Activated CD8-positive, alpha-beta T cell treated with anti-CD3 and anti-CD28 coated beads, Interleukin-2, amount 10 ng/mL, durations not matched to agents 7 days and 5 days (primary cell): ENCODE measurements at regions not wholly inside any gene's neighbourhood (a gene's known extent, or its start where the extent isn't known, plus 50 kb on each side); places are given as distances from the start of the nearest gene placed in this dataset.

Experiments used
- ATAC-seq: fragments of 150-1000 bp; cut with Tn5 transposase; one replicate; pipeline ENCODE4 v1.10.0; 2021; ENCODE audit warnings: moderate library complexity
- CTCF ChIA-PET: fragments of 350-600 bp; sonication (Branson Sonifier 250); formaldehyde crosslinking; loops from one replicate; lab custom pipeline; 2021; ENCODE audit warnings: antibody characterized with exemption; lab: Charles Lee
- POLR2A ChIA-PET: fragments of 350-600 bp; sonication (Branson Sonifier 250); formaldehyde crosslinking; loops from one replicate; lab custom pipeline; 2021; ENCODE audit warnings: antibody characterized with exemption; lab: Charles Lee
- DNase-seq: peaks from one replicate; pipeline ENCODE4 v3.0.0-alpha.2; 2020
- H3K27ac Mint-ChIP-seq: one replicate; pipeline ENCODE4 v1.8.0; 2021; ENCODE audit warnings: mild to moderate bottlenecking, mixed read lengths
- H3K27me3 Mint-ChIP-seq: one replicate; pipeline ENCODE4 v1.8.0; 2021; ENCODE audit warnings: low read depth, mixed read lengths
- H3K36me3 Mint-ChIP-seq: one replicate; pipeline ENCODE4 v1.8.0; 2021; ENCODE audit warnings: low read depth, mixed read lengths
- H3K4me1 Mint-ChIP-seq: one replicate; pipeline ENCODE4 v1.8.0; 2021; ENCODE audit warnings: low read depth, mixed read lengths
- H3K4me3 Mint-ChIP-seq: one replicate; pipeline ENCODE4 v1.8.0; 2021; ENCODE audit warnings: mild to moderate bottlenecking, mixed read lengths
- H3K9me3 Mint-ChIP-seq: one replicate; pipeline ENCODE4 v1.8.0; 2022; ENCODE audit warnings: mixed read lengths; ENCODE audit not compliant: insufficient read depth

DNA sequence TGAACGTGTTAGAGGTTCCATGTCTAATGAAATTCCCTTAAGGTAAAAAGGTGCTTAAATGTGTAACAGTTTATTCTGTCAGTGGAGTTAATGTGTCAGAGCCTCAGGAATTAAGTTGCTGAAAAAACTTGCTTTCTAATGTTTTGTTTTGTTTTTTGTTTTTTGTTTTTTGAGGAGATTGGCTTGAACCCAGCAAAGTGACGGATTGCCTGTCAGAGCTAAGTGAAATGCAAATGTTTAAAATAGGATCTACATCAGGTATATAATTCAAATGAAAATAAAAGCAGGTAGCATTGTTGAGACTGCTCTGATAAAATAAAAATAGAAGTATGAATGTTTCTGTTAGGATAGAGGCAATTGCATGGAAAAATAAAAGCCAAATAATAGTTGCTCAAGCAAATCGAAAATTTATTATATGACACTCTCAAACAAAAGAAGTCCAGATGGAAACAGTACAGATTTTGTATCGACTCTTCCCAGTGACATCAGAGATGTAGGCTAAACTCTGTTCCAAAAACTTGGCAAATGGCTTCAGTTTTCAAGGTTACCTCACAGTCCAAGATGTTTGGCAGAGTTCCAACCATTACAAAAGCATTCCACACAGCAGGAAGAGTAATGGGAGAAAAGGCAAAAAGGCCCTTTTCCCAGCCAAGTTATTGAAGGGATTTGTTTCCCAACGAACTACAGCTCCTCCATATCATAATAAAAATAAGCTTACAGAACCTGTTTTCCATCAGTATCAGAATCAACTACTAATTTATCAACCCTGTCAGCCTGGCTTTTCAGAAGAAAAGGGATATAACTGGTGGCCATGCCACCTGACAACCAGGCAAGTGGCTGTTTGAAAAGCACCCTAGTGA is 291.0 kb downstream of the TBL1XR1 start:
- Mint-ChIP-seq H3K27ac (no peak overlapping the region), H3K4me3 (no peak overlapping the region), H3K36me3 (no peaks in the 10 kb centered on the region), H3K9me3 (no peaks in the 10 kb centered on the region), H3K4me1 (no peaks in the 10 kb centered on the region), H3K27me3 (no peaks in the 10 kb centered on the region)
- no peak for DNase-seq
- POLR2A ChIA-PET, result no interaction called here
- no peak for ATAC-seq
- CTCF ChIA-PET, result no interaction called here

DNA sequence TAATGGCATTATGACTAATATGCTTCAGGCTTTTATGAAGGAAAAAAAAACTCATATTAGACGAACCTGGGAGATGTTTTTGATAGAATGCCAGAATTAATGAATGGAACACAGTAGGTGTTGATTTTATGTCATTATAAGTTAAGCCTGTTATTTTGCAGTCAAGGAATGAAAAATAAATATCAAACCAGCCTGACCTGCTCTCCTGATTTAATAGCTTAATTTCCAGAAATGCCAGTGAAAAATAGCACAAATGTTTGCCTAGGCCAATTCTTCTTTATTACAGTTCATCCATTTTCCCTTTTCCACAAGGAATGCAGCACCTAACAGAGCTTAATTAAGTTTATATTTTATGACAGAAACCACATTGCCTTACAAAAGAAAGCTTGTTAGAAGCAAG is 292.0 kb downstream of the TBL1XR1 start:
- Mint-ChIP-seq H3K4me3 (no peak overlapping the region), H3K36me3 (no peaks in the 10 kb centered on the region), H3K27me3 (no peaks in the 10 kb centered on the region), H3K27ac (no peak overlapping the region), H3K9me3 (no peaks in the 10 kb centered on the region), H3K4me1 (no peaks in the 10 kb centered on the region)
- CTCF ChIA-PET, result no interaction called here
- DNase-seq, result no peak
- ATAC-seq, result no peak
- POLR2A ChIA-PET, result no interaction called here

GRCh38 chr3:176904506-176904905 is 292.8 kb downstream of the TBL1XR1 start:
- ATAC-seq (no peak), DNase-seq (no peak)
- Mint-ChIP-seq H3K27ac (no peak overlapping the region), H3K4me1 (no peaks in the 10 kb centered on the region), H3K27me3 (no peaks in the 10 kb centered on the region), H3K36me3 (no peaks in the 10 kb centered on the region), H3K4me3 (no peak overlapping the region), H3K9me3 (no peaks in the 10 kb centered on the region)
- ChIA-PET CTCF (no interaction called here), POLR2A (no interaction called here)

DNA sequence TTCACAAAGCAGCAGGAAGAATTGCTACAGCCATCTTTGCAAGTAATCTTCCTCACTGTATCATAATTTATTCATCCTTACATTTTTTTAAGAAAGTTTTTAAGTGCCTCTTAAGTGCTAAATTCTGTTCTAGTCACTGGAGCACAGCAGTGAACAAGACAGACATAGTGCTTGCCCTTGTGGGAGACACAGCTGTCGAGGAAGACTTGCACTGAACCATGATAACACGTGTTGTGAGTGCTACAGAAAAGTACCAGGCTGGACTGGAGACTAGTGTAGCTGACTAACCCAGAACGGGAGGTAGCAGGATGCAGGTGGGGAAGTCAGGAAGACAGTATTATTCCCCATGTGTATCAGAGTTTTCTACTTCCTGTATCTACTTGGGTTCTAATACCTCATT is 300.6 kb downstream of the TBL1XR1 start:
- ATAC-seq (no peak), DNase-seq (no peak)
- POLR2A ChIA-PET, result no interaction called here
- Mint-ChIP-seq H3K4me1 (no peaks in the 10 kb centered on the region), H3K36me3 (no peaks in the 10 kb centered on the region), H3K27me3 (peaks cover 4% of the 10 kb centered on the region), H3K4me3 (no peak overlapping the region), H3K27ac (no peak overlapping the region), H3K9me3 (no peaks in the 10 kb centered on the region)
- CTCF ChIA-PET, result no interaction called here

DNA sequence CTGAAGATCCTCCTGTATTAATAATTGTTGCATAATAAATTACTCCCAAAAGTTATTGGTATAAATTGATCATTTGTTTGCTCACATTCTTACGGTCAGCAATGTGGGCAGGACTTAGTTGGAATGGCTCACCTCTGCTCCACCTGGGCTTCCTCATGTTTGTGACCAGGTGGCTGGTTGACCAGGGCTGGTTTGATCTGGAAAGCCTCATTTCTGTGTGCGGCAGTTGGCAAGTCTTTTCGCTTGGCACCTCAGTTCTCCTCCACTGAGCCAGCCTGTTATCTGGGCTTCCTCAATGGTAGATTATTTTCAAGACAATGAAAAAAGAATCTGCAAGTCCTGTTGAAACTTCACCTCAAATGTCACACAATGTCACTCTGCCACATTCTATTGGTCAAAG is 301.1 kb downstream of the TBL1XR1 start:
- ChIA-PET POLR2A (no interaction called here), CTCF (no interaction called here)
- H3K9me3 Mint-ChIP-seq, result no peaks in the 10 kb centered on the region
- no peak overlapping the region for H3K27ac Mint-ChIP-seq
- no peaks in the 10 kb centered on the region for H3K36me3 Mint-ChIP-seq
- no peak overlapping the region for H3K4me3 Mint-ChIP-seq
- peaks cover 4% of the 10 kb centered on the region for H3K27me3 Mint-ChIP-seq
- DNase-seq, result no peak
- no peak for ATAC-seq
- no peaks in the 10 kb centered on the region for H3K4me1 Mint-ChIP-seq

DNA sequence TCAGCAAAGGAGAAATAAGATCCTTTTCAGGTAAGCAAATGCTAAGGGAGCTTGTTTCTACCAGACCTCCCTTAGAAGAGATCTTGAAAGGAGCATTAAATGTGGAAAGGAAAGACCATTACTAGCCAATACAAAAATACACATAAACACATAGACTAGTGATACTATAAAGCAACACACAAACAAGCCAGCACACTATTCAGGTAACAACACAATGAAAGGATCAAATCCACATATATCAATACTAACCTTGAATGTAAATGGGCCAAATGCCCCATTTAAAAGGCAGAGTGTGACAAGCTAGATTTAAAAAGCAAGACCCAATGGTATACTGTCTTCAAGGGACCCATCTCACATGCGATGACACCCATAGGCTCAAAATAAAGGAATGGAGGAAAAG is 317.6 kb downstream of the TBL1XR1 start:
- Mint-ChIP-seq H3K27ac (no peak overlapping the region), H3K36me3 (no peaks in the 10 kb centered on the region), H3K4me1 (no peaks in the 10 kb centered on the region), H3K9me3 (no peaks in the 10 kb centered on the region), H3K27me3 (peaks cover 3% of the 10 kb centered on the region), H3K4me3 (no peak overlapping the region)
- CTCF ChIA-PET, result interaction anchor here (0.7 kb wide), 1 partner anchor 59 kb away, joined by 3 read pairs; no protein-coding TSS in a partner anchor
- POLR2A ChIA-PET, result no interaction called here
- no peak for ATAC-seq
- DNase-seq, result no peak

GRCh38 chr3:176873261-176873660 is 324.0 kb downstream of the TBL1XR1 start:
- Mint-ChIP-seq H3K4me3 (no peak overlapping the region), H3K36me3 (no peaks in the 10 kb centered on the region), H3K27me3 (no peaks in the 10 kb centered on the region), H3K9me3 (peaks cover 4% of the 10 kb centered on the region), H3K27ac (no peak overlapping the region), H3K4me1 (peaks cover 3% of the 10 kb centered on the region)
- ChIA-PET CTCF (interaction anchor here (0.6 to 4.4 kb wide), 7 partner anchors 9 to 1936 kb away, joined by 3 to 43 read pairs (median 6); no protein-coding TSS in a partner anchor), POLR2A (interaction anchor here (0.6 kb wide), 1 partner anchor 928 kb away, joined by 3 read pairs; no protein-coding TSS in a partner anchor)
- DNase-seq, result no peak
- ATAC-seq, result no peak

DNA sequence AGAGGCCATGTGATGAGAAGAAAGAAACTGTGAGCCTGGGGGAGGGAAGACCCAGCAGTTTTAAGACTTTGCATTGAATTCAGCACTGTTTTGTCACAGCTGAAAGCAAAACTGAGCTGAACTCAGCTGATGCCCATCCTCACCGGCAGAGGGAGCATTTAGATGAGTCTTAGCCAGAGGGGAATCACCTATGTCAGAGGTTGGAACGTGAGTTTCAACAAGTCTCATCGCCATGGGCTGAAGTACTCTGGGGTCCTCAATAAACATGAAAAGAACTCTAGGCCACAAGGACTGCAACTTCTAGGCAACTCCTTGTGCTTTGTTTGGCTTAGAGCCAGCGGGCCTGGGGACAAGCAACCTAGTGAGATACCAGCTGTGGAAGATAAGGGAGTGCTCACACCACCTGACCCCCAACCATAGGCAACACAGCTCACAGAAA is 324.5 kb downstream of the TBL1XR1 start:
- peaks cover 3% of the 10 kb centered on the region for H3K4me1 Mint-ChIP-seq
- H3K27me3 Mint-ChIP-seq, result no peaks in the 10 kb centered on the region
- H3K9me3 Mint-ChIP-seq, result peaks cover 4% of the 10 kb centered on the region
- POLR2A ChIA-PET, result interaction anchor here (0.6 kb wide), 1 partner anchor 928 kb away, joined by 3 read pairs; no protein-coding TSS in a partner anchor
- H3K27ac Mint-ChIP-seq, result no peak overlapping the region
- CTCF ChIA-PET, result interaction anchor here (0.6 to 4.4 kb wide), 9 partner anchors 9 to 1937 kb away, joined by 3 to 43 read pairs (median 4); no protein-coding TSS in a partner anchor
- no peak overlapping the region for H3K4me3 Mint-ChIP-seq
- ATAC-seq, result peak; percentile 94
- no peaks in the 10 kb centered on the region for H3K36me3 Mint-ChIP-seq
- peak; percentile 69 for DNase-seq

DNA sequence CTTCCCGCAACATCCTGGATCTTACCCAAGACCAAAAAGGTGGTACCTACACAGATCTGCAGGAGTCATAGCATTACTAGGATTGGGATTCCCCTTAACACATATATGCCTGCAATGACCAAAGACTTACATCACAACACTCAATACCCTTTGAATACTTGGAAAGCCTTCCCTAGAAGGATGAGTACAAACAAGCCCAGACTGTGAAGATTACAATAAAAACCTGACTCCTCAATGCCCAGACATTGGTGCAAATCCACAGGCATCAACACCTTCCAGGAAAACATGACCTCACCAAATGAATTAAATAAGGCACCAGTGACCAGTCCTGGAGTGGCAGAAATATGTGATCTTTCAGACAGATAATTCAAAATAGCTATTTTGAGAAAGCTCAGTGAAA is 326.8 kb downstream of the TBL1XR1 start:
- no peaks in the 10 kb centered on the region for H3K27me3 Mint-ChIP-seq
- H3K36me3 Mint-ChIP-seq, result no peaks in the 10 kb centered on the region
- H3K4me3 Mint-ChIP-seq, result no peak overlapping the region
- DNase-seq (no peak), ATAC-seq (no peak)
- no peak overlapping the region for H3K27ac Mint-ChIP-seq
- H3K9me3 Mint-ChIP-seq, result peaks cover 4% of the 10 kb centered on the region
- H3K4me1 Mint-ChIP-seq, result peaks cover 3% of the 10 kb centered on the region
- CTCF ChIA-PET, result interaction anchor here (3.7 kb wide), 1 partner anchor 1515 kb away, joined by 12 read pairs; no protein-coding TSS in a partner anchor
- POLR2A ChIA-PET, result no interaction called here

GRCh38 chr3:176867681-176868663 is 329.3 kb downstream of the TBL1XR1 start:
- ATAC-seq (no peak), DNase-seq (no peak)
- ChIA-PET CTCF (no interaction called here), POLR2A (no interaction called here)
- H3K9me3 Mint-ChIP-seq, result peaks cover 4% of the 10 kb centered on the region
- H3K36me3 Mint-ChIP-seq, result no peaks in the 10 kb centered on the region
- peaks cover 2% of the 10 kb centered on the region for H3K4me1 Mint-ChIP-seq
- no peak overlapping the region for H3K4me3 Mint-ChIP-seq
- H3K27ac Mint-ChIP-seq, result no peak overlapping the region
- H3K27me3 Mint-ChIP-seq, result no peaks in the 10 kb centered on the region

DNA sequence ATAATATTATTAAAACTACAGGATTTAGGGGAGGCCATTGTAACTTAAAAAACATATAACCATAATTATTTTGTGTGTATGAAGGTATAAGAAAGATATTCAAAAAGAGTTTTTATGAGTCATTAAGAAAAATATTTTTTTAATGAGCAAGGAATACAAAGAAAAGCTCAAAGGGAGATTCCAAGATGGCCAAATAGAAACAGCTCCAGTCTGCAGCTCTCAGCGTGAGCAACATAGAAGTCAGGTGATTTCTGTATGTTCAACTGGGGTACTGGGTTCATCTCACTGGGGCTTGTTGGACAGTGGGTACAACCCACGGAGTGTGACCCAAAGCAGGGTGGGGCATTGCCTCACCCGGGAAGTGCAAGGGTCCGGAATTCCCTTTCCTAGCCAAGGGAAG is 336.1 kb downstream of the TBL1XR1 start:
- Mint-ChIP-seq H3K36me3 (no peaks in the 10 kb centered on the region), H3K27me3 (no peaks in the 10 kb centered on the region), H3K4me3 (no peak overlapping the region), H3K9me3 (no peaks in the 10 kb centered on the region), H3K4me1 (no peaks in the 10 kb centered on the region), H3K27ac (no peak overlapping the region)
- no peak for DNase-seq
- ATAC-seq, result no peak
- POLR2A ChIA-PET, result no interaction called here
- CTCF ChIA-PET, result no interaction called here
